ENCODE measurements at regions not wholly inside any gene's neighbourhood (a gene's known extent, or its start where the extent isn't known, plus 50 kb on each side); places are given as distances from the start of the nearest gene placed in this dataset.

DNA sequence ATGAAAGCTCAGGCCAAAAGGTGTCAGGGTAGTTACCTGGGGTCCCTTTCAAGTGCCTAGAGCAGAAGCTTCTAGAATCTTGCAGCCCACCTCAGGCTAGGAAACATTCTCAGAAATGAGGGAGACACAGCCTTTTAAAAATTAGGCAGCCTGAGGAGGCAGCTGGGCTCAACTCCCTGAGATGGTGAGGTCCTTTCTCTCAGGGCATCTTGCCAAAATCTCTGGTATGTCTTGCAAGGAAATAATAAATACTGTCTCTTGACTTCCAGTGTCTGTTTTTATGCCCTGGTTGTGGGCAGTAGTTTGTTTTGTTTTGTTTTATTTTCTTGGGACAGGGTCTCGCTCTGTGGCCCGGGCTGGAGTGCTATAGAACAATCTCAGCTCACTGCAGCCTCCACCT lies 100.9 kb upstream of the APC start:
- H3K4me1 ChIP-seq (ENCODE audit: insufficient read depth): no peaks in the 10 kb centered on the region
- peaks cover 3% of the 10 kb centered on the region for H3K4me1 Mint-ChIP-seq
- no peaks in the 10 kb centered on the region for H3F3A ChIP-seq (replicated peaks; ENCODE audit: low read depth)
- H3K27me3 ChIP-seq (ENCODE audit: insufficient read depth): no peaks in the 10 kb centered on the region
- H3K4me2 ChIP-seq: no peak overlapping the region
- peaks cover 10% of the 10 kb centered on the region; the same call in 1 of the 3 replicates for H3K36me3 Mint-ChIP-seq (ENCODE audit: low read depth)
- no peak overlapping the region for H3K4me3 Mint-ChIP-seq
- no peak overlapping the region for H2AFZ ChIP-seq
- peaks cover 20% of the 10 kb centered on the region for H3K9me3 Mint-ChIP-seq
- DNase-seq (ENCODE audit: low spot score) (no peak), ATAC-seq (no peak)
- H3K27ac ChIP-seq (ENCODE audit: low read depth): no peak overlapping the region
- no peak overlapping the region for H3K27ac Mint-ChIP-seq
- H3K27me3 Mint-ChIP-seq (ENCODE audit: insufficient read depth, low read depth, poor library complexity): no peaks in the 10 kb centered on the region
- no peaks in the 10 kb centered on the region for H3K79me2 ChIP-seq (replicated peaks; ENCODE audit: insufficient read depth)
- H3K36me3 ChIP-seq (ENCODE audit: insufficient read depth): no peaks in the 10 kb centered on the region
- no peak overlapping the region for H3K4me3 ChIP-seq
- no peaks in the 10 kb centered on the region for H4K20me1 ChIP-seq (replicated peaks; ENCODE audit: insufficient read depth)
- TF ChIP-seq, protein P1, sequence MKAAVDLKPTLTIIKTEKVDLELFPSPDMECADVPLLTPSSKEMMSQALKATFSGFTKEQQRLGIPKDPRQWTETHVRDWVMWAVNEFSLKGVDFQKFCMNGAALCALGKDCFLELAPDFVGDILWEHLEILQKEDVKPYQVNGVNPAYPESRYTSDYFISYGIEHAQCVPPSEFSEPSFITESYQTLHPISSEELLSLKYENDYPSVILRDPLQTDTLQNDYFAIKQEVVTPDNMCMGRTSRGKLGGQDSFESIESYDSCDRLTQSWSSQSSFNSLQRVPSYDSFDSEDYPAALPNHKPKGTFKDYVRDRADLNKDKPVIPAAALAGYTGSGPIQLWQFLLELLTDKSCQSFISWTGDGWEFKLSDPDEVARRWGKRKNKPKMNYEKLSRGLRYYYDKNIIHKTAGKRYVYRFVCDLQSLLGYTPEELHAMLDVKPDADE (IDR thresholded peaks at IDR 0.05): no peak
- TF ChIP-seq EZH2phosphoT487 (IDR thresholded peaks at IDR 0.05; ENCODE audit: unreplicated experiment) (no peak), POLR2AphosphoS5 (IDR thresholded peaks at IDR 0.05; ENCODE audit: low read depth) (no peak), STAT1 (IDR thresholded peaks at IDR 0.05; ENCODE audit: unreplicated experiment) (no peak), EZH2 (IDR thresholded peaks at IDR 0.05; ENCODE audit: low read depth, unreplicated experiment) (no peak), ZNF331 (CRISPR knock-in tag; IDR thresholded peaks at IDR 0.05; ENCODE audit: low read depth) (no peak), ZNF114 (CRISPR knock-in tag; IDR thresholded peaks at IDR 0.05) (no peak), NANOG (IDR thresholded peaks at IDR 0.05; ENCODE audit: borderline replicate concordance) (no peak), REST (IDR thresholded peaks at IDR 0.05; ENCODE audit: unreplicated experiment) (no peak), CREB1 (CRISPR knock-in tag; IDR thresholded peaks at IDR 0.05; ENCODE audit: low read depth) (no peak), JUNB (IDR thresholded peaks at IDR 0.05; ENCODE audit: unreplicated experiment) (no peak)
- TF ChIP-seq, protein P2, sequence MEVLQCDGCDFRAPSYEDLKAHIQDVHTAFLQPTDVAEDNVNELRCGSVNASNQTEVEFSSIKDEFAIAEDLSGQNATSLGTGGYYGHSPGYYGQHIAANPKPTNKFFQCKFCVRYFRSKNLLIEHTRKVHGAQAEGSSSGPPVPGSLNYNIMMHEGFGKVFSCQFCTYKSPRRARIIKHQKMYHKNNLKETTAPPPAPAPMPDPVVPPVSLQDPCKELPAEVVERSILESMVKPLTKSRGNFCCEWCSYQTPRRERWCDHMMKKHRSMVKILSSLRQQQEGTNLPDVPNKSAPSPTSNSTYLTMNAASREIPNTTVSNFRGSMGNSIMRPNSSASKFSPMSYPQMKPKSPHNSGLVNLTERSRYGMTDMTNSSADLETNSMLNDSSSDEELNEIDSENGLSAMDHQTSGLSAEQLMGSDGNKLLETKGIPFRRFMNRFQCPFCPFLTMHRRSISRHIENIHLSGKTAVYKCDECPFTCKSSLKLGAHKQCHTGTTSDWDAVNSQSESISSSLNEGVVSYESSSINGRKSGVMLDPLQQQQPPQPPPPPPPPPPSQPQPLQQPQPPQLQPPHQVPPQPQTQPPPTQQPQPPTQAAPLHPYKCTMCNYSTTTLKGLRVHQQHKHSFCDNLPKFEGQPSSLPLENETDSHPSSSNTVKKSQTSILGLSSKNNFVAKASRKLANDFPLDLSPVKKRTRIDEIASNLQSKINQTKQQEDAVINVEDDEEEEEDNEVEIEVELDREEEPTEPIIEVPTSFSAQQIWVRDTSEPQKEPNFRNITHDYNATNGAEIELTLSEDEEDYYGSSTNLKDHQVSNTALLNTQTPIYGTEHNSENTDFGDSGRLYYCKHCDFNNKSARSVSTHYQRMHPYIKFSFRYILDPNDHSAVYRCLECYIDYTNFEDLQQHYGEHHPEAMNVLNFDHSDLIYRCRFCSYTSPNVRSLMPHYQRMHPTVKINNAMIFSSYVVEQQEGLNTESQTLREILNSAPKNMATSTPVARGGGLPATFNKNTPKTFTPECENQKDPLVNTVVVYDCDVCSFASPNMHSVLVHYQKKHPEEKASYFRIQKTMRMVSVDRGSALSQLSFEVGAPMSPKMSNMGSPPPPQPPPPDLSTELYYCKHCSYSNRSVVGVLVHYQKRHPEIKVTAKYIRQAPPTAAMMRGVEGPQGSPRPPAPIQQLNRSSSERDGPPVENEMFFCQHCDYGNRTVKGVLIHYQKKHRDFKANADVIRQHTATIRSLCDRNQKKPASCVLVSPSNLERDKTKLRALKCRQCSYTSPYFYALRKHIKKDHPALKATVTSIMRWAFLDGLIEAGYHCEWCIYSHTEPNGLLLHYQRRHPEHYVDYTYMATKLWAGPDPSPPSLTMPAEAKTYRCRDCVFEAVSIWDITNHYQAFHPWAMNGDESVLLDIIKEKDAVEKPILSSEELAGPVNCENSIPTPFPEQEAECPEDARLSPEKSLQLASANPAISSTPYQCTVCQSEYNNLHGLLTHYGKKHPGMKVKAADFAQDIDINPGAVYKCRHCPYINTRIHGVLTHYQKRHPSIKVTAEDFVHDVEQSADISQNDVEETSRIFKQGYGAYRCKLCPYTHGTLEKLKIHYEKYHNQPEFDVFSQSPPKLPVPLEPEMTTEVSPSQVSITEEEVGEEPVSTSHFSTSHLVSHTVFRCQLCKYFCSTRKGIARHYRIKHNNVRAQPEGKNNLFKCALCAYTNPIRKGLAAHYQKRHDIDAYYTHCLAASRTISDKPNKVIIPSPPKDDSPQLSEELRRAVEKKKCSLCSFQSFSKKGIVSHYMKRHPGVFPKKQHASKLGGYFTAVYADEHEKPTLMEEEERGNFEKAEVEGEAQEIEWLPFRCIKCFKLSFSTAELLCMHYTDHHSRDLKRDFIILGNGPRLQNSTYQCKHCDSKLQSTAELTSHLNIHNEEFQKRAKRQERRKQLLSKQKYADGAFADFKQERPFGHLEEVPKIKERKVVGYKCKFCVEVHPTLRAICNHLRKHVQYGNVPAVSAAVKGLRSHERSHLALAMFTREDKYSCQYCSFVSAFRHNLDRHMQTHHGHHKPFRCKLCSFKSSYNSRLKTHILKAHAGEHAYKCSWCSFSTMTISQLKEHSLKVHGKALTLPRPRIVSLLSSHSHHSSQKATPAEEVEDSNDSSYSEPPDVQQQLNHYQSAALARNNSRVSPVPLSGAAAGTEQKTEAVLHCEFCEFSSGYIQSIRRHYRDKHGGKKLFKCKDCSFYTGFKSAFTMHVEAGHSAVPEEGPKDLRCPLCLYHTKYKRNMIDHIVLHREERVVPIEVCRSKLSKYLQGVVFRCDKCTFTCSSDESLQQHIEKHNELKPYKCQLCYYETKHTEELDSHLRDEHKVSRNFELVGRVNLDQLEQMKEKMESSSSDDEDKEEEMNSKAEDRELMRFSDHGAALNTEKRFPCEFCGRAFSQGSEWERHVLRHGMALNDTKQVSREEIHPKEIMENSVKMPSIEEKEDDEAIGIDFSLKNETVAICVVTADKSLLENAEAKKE (CRISPR knock-in tag; IDR thresholded peaks at IDR 0.05): no peak
- TF ChIP-seq, protein P3, sequence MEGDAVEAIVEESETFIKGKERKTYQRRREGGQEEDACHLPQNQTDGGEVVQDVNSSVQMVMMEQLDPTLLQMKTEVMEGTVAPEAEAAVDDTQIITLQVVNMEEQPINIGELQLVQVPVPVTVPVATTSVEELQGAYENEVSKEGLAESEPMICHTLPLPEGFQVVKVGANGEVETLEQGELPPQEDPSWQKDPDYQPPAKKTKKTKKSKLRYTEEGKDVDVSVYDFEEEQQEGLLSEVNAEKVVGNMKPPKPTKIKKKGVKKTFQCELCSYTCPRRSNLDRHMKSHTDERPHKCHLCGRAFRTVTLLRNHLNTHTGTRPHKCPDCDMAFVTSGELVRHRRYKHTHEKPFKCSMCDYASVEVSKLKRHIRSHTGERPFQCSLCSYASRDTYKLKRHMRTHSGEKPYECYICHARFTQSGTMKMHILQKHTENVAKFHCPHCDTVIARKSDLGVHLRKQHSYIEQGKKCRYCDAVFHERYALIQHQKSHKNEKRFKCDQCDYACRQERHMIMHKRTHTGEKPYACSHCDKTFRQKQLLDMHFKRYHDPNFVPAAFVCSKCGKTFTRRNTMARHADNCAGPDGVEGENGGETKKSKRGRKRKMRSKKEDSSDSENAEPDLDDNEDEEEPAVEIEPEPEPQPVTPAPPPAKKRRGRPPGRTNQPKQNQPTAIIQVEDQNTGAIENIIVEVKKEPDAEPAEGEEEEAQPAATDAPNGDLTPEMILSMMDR (conservative IDR thresholded peaks at IDR 0.05; ENCODE audit: low read depth in 2 of 2): no peak
- H3K9me2 ChIP-seq (ENCODE audit: insufficient read depth): 0 out of 2 replicates have a peak, but pooled peaks cover 6% of the 10 kb centered on the region

Data from GM23338 (cell line).